Right lobe of liver (tissue), 6 donors: ENCODE measurements at regions not wholly inside any gene's neighbourhood (a gene's known extent, or its start where the extent isn't known, plus 50 kb on each side); places are given as distances from the start of the nearest gene placed in this dataset.

Experiments
- ATAC-seq, 4 donors: fragments of 200-7000 bp; cut with Tn5 transposase; one replicate each; pipeline ENCODE4 v1.9.1; 2020; ENCODE audit warnings: mild to moderate bottlenecking in 4 of 4, moderate library complexity in 4 of 4
- DNase-seq, 3 donors: peaks; one replicate each; pipeline ENCODE4 v3.0.0-alpha.2; 2020
- H3K27ac ChIP-seq, 3 donors: fragments of 200-600 bp; one replicate each; pipeline ENCODE4 v1.8.0; 2022
- H3K27me3 ChIP-seq, 2 donors: fragments of 200-600 bp; one replicate each; pipeline ENCODE4 v1.8.0; 2022
- H3K36me3 ChIP-seq, 4 donors: fragments of 200-600 bp; sonication (generic) in 1 of 4; one replicate each; pipeline versions ENCODE4 v1.5.1 to v1.8.0; 2017 to 2022; ENCODE audit warnings: control low read depth in 1 of 4
- H3K4me1 ChIP-seq, 4 donors: fragments of 200-600 bp; sonication (generic) in 1 of 4; one replicate each; pipeline versions ENCODE4 v1.5.1 to v1.8.0; 2017 to 2022; ENCODE audit warnings: control low read depth in 1 of 4
- H3K4me3 ChIP-seq, 3 donors: fragments of 200-600 bp; one replicate each; pipeline ENCODE4 v1.8.0; 2022
- H3K9me3 ChIP-seq, 4 donors: fragments of 200-600 bp; sonication (generic) in 1 of 4; one replicate each; pipeline versions ENCODE4 v1.5.1 to v1.8.0; 2017 to 2022; ENCODE audit warnings: control low read depth in 1 of 4
- CTCF ChIP-seq, 4 donors: fragments of 200-600 bp in 3 of 4; fragments of 450-650 bp in 1 of 4; IDR thresholded peaks; one replicate each; pipeline versions ENCODE4 v1.5.1 to v1.8.0; 2016 to 2022; ENCODE audit warnings: antibody characterized with exemption in 4 of 4, mild to moderate bottlenecking in 2 of 4
- POLR2A ChIP-seq: fragments of 450-650 bp; IDR thresholded peaks from one replicate; pipeline ENCODE4 v1.6.1; 2017; ENCODE audit warnings: antibody characterized with exemption, mild to moderate bottlenecking
- WGBS: methylation state at CpG from one replicate; pipeline ENCODE4 v1.1.6; 2018; ENCODE audit warnings: low coverage, low lambda C conversion rate; ENCODE audit not compliant: insufficient coverage; ENCODE audit errors: missing lambda C conversion rate; 5-methylcytosine and 5-hydroxymethylcytosine counted together
- intact Hi-C, 2 donors: fragments of 100-400 bp; cut with DNase I; formaldehyde crosslinking; loops; one replicate each; pipeline versions ENCODE4 v1.11.2 to v1.14.1; 2022
- donor health status: DM: no; HTN: yes; CAD: no.
- donor health status: DM: no; HTN: no; CAD: no.
- donor health status: DM: no; HTN: no; CAD: no.
- donor health status: DM: no; HTN: yes; CAD: no.
- donor health status: DM: no; HTN: yes; CAD: no.

DNA sequence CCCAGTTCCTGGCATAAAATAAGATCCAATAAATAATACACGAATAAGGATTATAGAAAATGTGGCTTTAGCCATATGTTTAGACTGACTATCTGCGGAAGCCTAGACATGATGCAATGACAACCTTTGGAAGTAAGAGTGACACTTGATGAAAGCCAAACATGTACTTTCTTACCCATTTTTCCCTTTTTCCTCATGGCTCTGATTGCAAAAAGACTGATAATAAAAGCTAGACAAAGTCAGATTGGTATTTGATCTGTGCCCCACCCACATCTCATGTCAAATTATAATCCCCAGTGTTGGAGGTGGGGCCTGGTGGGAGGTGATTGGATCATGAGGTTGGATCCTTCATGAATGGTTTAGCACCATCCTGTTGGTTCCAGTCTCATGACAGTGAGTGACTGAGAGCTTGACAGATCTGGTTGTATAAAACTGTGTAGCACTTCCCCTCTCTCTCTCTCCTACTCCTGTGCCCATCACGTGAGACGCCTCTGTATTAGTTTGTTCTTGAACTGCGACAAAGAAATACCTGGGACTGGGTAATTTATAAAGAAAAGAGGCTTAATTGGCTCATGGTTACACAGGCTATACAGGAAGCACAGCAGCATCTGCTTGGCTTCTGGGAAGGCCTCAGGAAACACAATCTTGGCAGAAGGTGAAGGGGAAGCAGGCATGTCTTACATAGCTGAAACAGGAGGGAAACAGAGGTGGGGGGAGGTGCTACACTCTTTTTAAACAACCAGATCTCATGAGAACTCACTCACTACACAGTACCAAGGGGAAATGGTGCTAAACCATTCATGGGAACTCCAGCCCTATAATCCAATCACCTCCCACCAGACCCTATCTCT is 243.4 kb upstream of the PIK3R1 start:
- H3K4me3 ChIP-seq, result no peak overlapping the region
- no peaks in the 10 kb centered on the region for H3K36me3 ChIP-seq
- peak overlapping the region in 2 of 3 donors; percentile 85 to 88 for H3K27ac ChIP-seq
- H3K27me3 ChIP-seq, result no peaks in the 10 kb centered on the region
- DNase-seq, result peak in 1 of 3 donors; percentile 60
- peak; percentile 52 to 80 (median 73) for ATAC-seq
- H3K4me1 ChIP-seq, result peaks cover 0 to 48% (median 15%) of the 10 kb centered on the region in 4 donors
- TF ChIP-seq CTCF (IDR thresholded peaks at IDR 0.05) (no peak), POLR2A (no peak)
- intact Hi-C loops, result no loop called here
- WGBS, result 14% methylated on average over 5 of the region's 5 CpGs
- no peaks in the 10 kb centered on the region for H3K9me3 ChIP-seq

- ATAC-seq, result peak; percentile 55 to 79 (median 63)
Measured at GRCh38 chr5:67971223-67971830, 244.2 kb upstream of the PIK3R1 start.

GRCh38 chr5:67969631-67970030 is 245.9 kb upstream of the PIK3R1 start:
- Histone ChIP-seq H3K4me3 (no peak overlapping the region), H3K36me3 (no peaks in the 10 kb centered on the region), H3K27me3 (no peaks in the 10 kb centered on the region), H3K9me3 (no peaks in the 10 kb centered on the region), H3K4me1 (peaks cover 0 to 46% (median 15%) of the 10 kb centered on the region in 4 donors), H3K27ac (no peak overlapping the region)
- ATAC-seq (no peak), DNase-seq (no peak)
- TF ChIP-seq POLR2A (no peak), CTCF (IDR thresholded peaks at IDR 0.05) (no peak)
- intact Hi-C loops, result no loop called here
- WGBS, result 97% methylated on average over 2 of the region's 2 CpGs

More at GRCh38 chr5:67971223-67971830, 244.2 kb upstream of the PIK3R1 start:
- WGBS, result 9% methylated on average over 4 of the region's 4 CpGs
- Histone ChIP-seq H3K27ac (peak overlapping the region in 2 of 3 donors; percentile 85 to 88), H3K27me3 (no peaks in the 10 kb centered on the region), H3K4me3 (no peak overlapping the region), H3K9me3 (no peaks in the 10 kb centered on the region), H3K36me3 (no peaks in the 10 kb centered on the region), H3K4me1 (peaks cover 0 to 48% (median 15%) of the 10 kb centered on the region in 4 donors)
- no peak for TF ChIP-seq CTCF (IDR thresholded peaks at IDR 0.05)
- no peak for TF ChIP-seq POLR2A
- intact Hi-C loops, result no loop called here
- DNase-seq, result peak in 1 of 3 donors; percentile 68

DNA sequence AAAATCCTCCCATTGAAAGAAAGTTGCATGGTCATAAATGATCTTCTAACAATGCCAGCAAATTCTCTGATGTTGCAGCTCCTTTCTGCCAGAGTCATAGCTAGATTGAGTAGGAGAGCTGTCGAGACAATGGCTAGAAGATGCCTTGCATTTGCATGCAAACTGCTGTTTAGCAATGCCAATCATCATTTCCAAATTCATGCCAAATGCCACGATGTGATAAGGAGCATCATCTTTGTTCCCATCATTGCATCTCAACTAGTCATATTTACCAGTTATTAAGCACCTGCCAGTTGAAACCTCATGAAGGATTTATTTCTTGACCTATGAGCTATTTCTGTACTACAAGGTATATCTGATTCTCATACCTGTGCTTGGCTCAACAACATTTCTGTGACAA is 246.4 kb upstream of the PIK3R1 start:
- Histone ChIP-seq H3K9me3 (no peaks in the 10 kb centered on the region), H3K36me3 (no peaks in the 10 kb centered on the region), H3K27ac (no peak overlapping the region), H3K27me3 (no peaks in the 10 kb centered on the region), H3K4me3 (no peak overlapping the region), H3K4me1 (peaks cover 0 to 42% (median 14%) of the 10 kb centered on the region in 4 donors)
- WGBS, result 80% methylated on average over 2 of the region's 2 CpGs
- TF ChIP-seq CTCF (IDR thresholded peaks at IDR 0.05) (no peak), POLR2A (no peak)
- ATAC-seq (no peak), DNase-seq (no peak)
- intact Hi-C loops, result no loop called here
